Islet precursor cell (in vitro differentiated cells): ENCODE measurements at regions not wholly inside any gene's neighbourhood (a gene's known extent, or its start where the extent isn't known, plus 50 kb on each side); places are given as distances from the start of the nearest gene placed in this dataset.

Source experiments
- DNase-seq: peaks from one replicate; pipeline ENCODE4 v3.0.0-alpha.2; 2018

- DNase-seq = no peak
Measured at GRCh38 chr1:193513032-193513431, 326.6 kb upstream of the B3GALT2 start.

GRCh38 chr1:193504920-193505319 lies 318.5 kb upstream of the B3GALT2 start:
- DNase-seq = no peak

DNA sequence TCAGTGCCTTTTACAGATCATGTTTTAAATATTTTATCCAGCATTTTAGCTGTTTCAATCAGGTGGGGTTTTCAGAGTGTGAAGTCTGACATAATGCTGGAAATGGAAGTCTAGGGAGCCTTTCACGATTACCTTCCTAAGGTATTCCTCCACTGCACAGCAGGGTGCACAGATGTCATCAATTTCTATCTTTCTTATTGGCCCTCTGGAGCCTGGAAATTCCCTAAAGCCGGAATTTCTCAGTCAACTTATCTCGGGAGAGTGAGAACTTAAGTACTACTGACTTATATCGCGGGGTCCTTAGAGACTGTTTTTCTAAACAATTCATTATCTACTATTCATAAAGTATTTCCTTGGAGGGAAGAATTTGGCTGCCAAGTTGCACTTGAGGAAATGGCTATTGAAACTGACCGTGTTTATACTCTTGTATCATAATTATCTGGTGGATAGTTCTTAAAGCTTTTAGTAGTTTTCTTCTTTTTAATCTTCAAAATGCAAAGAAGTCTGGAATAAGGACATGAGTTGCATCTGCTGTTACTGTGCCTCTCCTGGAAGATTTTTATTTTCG lies 311.8 kb upstream of the B3GALT2 start:
- DNase-seq = no peak

DNA sequence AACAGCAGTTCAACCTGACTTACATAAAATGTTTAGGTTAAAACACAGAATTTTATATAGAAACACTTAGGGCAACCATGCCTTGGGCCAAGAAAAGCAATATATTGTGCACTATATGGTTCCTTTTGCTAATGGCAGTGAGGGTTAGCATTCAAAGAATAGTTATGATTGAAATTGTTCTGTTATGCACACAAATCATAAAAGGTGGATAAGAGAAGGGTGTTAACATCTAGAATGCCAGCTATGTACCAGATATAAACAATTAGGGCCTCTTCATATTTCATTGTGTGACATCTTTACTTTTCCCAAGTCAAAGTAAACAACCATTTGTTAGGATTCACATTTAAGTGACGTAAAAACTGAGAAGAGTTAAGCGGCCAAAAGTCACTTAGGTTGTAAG lies 308.0 kb upstream of the B3GALT2 start:
- no peak for DNase-seq

- DNase-seq = no peak
Measured at GRCh38 chr1:193489191-193489590, 302.8 kb upstream of the B3GALT2 start.

DNA sequence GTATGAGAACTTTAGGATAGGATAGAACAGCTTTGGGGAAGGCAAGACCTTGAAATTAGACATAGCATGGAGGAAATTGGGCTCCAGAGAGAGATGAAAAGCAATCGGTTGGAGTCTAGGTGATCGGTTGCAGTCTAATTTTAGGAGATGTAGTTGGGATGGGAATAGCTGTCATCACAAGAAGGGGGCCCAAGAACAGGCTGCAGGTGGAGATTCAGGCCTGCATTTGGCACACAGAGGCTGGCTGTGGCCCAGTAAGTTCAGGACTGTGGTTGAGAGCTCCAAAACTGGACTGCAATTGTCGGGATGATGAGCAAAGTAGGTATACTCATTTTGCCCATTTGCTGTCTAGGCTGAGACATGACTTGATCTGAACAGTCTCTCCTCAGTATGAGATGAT lies 301.3 kb upstream of the B3GALT2 start:
- no peak for DNase-seq

DNA sequence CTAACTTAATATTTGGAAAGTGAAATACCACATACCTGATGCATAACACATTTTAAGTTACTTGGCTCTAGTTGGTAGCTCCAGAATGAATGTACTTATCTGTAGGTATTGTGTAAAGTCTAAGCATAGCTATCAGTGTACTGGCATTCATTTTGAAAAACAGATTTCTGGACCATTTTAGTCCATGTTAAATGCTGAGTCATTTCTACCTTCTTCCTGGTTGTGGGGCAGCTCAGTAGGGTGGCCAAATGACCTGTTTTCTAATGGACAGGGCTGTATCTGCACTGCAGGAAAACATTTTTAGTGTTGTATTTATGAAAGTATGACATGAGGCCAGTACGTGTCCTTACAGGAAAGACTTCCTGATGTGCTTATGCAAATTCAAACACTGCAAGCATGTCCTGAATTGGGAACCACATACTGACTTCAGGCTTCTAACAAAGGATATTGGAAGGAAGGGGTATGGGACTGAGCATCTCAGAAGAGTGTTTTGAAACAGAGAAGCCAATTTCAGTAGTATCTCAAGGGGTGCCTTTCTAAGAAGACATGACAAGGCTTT lies 300.3 kb upstream of the B3GALT2 start:
- DNase-seq = no peak

DNA sequence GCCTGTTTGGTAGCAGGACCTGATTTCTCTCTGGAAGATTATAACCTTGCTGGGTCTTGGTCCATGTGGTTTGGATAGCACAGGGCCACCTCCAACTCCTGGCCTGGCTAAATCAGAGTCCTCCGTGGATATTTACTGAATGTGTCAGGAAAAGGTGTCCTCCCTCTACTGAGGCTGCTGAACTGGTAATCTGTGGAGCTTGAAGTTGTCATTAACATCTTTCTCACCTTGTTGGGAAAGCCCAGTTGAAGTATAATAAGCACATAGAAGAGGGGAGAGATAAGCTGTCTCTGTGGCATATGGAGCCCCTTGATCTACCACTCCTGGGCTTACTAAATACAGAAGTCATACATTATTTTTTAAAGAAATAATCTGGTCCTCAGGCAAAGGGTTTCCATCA lies 294.3 kb upstream of the B3GALT2 start:
- no peak for DNase-seq

DNA sequence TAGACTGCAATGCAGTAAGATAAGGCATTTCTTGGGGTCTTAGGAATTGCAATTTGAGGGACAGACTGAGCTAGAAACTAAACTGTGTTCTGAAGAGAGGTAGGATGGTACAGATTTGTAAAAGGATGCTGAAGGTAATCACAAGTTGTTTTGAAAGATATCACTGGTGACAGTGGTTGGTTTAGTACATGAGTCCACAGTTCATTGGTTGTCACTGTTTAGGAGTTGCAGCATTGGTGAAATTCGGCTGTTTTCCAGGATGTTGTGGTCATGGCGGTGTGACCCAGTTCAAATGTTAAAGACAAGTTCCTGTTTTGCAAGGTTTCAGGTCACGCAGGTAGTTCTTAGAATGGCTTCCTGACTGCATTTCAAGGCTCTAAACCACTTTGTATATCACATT lies 292.8 kb upstream of the B3GALT2 start:
- DNase-seq = no peak

DNA sequence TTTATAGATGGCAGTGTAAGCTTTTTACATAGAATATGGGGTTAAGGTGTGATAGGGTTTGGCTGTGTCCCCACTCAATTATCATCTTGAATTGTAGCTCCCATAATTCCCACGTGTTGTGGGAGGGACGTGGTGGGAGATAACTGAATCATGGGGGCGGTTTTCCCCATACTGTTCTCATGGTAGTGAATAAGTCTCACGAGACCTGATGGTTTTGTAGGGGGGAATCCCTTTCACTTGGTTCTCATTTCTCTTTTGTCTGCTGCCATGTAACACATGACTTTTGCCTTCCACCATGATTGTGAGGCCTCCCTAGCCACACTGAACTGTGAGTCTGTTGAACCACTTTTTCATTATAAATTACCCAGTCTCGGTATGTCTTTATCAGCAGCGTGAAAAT lies 290.3 kb upstream of the B3GALT2 start:
- DNase-seq = no peak

DNA sequence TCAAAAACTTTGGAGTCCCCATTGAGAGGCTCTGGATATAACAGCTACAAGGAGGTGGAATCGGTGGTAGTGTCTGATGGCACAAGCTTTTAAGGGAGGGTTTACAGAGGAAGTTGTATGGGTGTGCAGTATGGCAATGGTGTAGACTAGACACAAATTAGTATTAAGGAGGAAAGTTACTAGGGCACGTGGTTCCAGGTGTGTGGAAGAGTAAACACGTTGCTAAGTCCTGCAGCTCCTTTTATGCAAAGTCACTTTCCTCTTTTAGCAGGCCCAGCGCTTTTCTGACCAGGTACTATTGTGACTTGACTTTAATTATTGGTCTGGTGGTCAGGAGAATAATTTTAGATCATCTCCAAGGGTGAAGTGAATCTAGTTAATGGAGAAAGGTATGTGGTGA lies 287.5 kb upstream of the B3GALT2 start:
- no peak for DNase-seq

GRCh38 chr1:193472838-193473398 lies 286.5 kb upstream of the B3GALT2 start:
- DNase-seq = no peak

DNA sequence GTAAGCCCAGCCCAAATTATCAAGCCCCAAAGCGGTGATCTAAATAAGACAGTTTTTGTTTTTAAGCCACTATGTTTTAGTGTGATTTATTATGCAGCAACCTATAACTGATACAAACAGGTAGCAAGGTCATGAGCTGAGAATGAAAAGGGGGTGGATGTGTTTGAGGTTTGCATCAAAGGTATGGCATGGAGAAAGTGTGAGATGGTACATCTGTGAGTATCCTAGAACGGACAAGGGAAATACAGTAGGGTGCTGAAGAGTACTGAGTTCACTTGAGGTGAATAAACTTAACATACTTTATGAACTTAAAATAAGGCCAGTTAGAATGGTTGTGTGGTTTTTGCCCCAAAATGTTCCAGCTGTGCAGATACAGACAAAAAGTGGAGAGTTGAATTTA lies 286.0 kb upstream of the B3GALT2 start:
- no peak for DNase-seq

DNA sequence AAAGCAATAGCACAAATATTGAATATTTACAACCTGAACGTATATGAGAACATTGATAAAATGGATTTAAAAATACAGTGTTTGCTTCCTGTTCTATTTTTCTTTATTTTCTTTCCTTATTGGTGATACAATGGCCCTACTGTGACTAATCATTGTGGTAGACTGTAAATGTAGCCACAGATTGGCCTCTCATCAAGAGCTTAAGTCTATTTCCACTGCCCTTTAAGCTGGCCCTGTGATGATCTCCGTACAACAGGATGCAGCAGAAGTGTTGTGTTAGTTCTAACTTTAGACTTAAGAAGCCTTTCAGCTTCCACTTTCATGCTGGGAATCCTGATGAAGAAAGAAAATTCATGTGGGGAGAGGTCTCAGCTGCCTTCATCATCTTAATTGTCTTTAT lies 285.6 kb upstream of the B3GALT2 start:
- no peak for DNase-seq

DNA sequence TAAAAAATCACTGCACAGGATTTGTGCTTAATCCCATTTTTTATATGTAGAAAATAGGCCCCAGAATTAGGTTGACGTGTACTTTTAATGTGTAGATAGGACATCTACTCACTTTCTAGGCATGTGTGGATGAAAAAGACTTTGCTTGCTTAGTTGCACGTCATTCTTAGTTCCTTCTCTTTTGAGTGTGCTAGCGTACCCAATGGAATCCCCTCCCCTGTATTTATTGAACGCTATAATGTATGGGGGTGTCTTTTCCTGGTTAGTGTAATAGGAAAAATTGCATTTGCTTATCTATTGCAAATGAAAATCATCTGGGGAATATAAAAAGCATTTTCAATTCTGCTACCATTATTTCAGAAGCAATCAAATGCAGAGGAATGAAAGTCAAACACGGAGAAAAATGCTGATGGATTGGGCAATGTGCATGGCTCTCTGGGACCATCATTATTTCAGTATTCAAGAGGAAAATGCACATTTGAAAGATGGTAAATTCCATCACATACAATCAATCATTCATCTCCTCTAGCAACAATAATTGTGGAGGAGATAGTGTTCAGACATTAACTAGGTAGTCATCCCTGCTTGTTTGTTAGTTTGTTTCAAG lies 277.0 kb upstream of the B3GALT2 start:
- DNase-seq = no peak

DNA sequence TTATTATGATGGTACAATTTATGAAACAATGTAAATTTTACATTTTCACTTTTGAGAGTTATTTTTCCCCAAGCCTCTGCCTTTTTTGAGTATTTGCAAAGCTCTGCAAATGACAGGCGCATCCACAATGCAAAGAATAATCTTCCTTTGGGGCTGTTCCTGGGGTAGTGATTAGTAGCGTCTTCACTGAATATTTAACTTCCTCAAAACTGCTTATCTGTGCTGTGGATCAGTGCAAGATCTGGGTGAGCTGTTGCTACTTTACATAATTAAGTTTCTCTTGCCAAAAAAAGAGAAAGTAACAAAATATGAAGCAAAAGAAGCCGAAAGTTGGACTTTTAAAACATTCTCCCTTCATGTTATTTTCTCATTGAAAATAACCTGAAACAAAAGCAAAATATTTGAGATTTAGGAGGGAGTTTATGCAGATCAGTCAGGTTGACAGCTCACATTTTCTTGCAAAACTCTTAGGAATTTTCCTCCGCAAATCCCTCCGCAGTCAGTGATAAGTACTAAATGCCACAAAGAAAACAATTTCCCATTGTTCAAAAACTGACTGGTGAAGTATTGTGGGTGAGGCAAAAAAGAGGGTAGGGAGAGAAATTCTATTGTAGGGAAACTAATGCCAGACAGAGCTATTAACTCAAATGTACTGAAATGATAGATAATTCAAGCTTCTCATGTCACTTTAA lies 276.4 kb upstream of the B3GALT2 start:
- no peak for DNase-seq

DNA sequence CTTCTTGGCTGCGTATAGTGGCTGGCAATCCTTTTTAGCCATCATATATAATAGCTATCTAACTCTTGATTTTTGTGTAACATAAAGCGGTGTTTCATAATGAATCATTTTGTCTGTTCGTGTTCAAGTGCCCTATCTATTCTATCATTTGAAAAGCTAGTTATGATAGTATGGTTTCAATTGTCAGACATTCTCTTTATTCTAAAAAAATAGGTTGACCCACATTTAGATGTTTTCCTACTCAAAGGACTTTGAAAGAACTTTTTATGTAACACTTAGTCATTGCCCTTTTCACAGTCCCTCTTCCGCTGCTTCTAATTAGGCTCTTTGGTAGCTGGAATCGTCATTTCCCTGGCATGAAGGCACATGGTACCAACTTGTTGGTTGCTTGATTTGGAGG lies 272.2 kb upstream of the B3GALT2 start:
- DNase-seq = no peak

- DNase-seq = no peak
Measured at GRCh38 chr1:193457676-193458075, 271.3 kb upstream of the B3GALT2 start.

GRCh38 chr1:193456811-193457280 lies 270.4 kb upstream of the B3GALT2 start:
- DNase-seq = no peak

DNA sequence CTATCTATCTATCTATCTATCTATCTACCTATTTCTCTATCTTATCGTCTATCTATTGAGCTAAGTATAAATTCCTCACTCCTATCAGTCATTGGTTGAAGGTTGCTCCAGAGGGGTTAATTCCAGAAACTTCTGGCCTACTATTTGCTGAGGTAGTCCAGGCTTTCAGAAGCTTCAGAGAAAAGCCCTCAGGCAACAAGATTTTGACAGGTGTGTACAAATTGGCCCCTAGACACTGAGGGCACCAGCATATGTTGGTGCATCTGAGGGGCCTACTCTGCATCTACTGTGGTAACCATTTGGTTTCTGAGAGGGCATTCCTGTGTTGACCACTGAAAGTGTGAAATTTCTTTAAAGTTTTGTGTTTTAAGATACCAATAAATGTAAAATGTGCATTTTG lies 265.2 kb upstream of the B3GALT2 start:
- no peak for DNase-seq

GRCh38 chr1:193451001-193451400 lies 264.6 kb upstream of the B3GALT2 start:
- DNase-seq = no peak

DNA sequence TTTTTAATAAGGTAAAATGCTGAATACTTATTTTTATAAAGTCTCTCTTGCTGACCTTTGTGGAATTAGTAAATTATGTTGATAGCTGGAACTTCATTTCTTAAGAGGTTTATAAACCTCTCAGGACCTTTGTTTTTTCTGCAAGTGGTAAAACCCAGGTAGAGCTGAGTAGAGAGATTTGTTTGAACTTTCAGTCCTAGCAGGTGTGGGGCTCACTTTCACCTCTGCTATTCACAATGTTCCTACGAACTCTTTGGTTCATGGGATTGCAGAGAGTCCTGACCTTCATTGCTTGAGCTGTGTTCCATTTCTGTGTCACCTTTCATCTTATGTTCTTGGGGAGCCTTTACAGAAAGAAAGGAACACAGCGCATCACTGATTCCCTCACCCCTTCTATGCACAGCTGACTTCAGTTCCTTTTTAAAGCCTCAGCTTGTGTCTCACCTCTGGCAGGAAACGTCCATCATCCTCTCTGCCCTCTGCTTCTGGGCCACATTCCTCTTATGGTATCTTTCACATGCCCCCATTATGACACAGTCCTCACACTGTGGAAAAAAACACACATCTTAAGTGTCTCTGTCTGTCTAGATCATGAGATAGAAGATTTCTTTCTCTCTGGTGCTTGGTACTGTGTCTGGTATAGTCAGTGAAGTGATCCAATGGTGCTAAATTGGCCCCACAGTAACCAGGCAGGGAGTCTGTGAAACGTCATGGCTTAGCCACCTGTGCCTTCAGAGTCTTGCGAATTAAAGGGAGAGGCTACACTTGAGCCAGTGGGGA lies 262.5 kb upstream of the B3GALT2 start:
- DNase-seq = peak; percentile 86

DNA sequence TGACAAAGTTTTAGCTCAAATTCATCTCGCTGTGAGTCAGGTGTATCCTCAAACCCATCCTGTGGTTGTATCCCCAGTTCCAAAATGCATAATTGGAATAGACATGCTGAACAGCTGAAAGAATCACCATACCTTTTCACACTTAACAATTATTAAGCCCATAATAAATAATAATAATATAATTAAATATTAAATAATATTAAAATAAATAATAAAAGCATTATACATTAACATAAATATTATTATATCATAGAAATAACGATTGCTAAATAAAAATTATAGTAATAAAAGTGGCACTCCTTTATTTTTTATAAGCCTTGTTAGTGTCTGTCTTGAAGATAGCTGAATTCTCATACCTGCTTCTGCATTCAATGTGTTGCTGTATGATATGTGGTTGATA lies 257.5 kb upstream of the B3GALT2 start:
- no peak for DNase-seq
